ENCODE measurements at regions not wholly inside any gene's neighbourhood (a gene's known extent, or its start where the extent isn't known, plus 50 kb on each side); places are given as distances from the start of the nearest gene placed in this dataset.

GRCh38 chr2:240353086-240353798 is 82.2 kb upstream of the GPC1 start:
- no peak for TF ChIP-seq CTCF (IDR thresholded peaks at IDR 0.05)
- TF ChIP-seq POLR2A (IDR thresholded peaks at IDR 0.05): no peak
